SK-N-SH (cell line): ENCODE measurements at regions not wholly inside any gene's neighbourhood (a gene's known extent, or its start where the extent isn't known, plus 50 kb on each side); places are given as distances from the start of the nearest gene placed in this dataset.
A peak's percentile ranks its signal among the peaks of the same experiment; 100 is the strongest.

ENCODE experiments used
- CTCF ChIA-PET: fragments of 300-600, 350-600 bp; formaldehyde crosslinking; extraction: SDS; loops from one replicate; lab custom pipeline; 2021; lab: Yijun Ruan, JAX
- POLR2A ChIA-PET: fragments of 350-600 bp; sonication (Branson Sonifier 250); formaldehyde crosslinking; extraction: SDS; loops from one replicate; lab custom pipeline; 2020; ENCODE audit warnings: antibody characterized with exemption, inconsistent platforms; lab: Yijun Ruan, JAX
- DNase-seq: peaks from one replicate; pipeline ENCODE4 v3.0.0; 2012
- H2AFZ ChIP-seq: fragments of 200-600 bp; sonication (generic); 2 replicates; pipeline ENCODE4 v1.8.1; 2016; ENCODE audit warnings: antibody characterized with exemption, mild to moderate bottlenecking, low read depth
- H3F3A ChIP-seq: fragments of 200-600 bp; sonication (generic); replicated peaks from 2 replicates; pipeline ENCODE3; 2016; ENCODE audit warnings: antibody characterized with exemption, mild to moderate bottlenecking; ENCODE audit not compliant: insufficient read depth
- H3K27ac ChIP-seq, 2 experiments: fragments of 200-500 bp in 1 of 2; fragments of 200-600 bp in 1 of 2; sonication (Bioruptor generic) in 1 of 2; sonication (generic), shearing (Covaris generic) in 1 of 2; 2 replicates each; pipeline versions ENCODE4 v1.5.1 to v1.6.1; 2014 to 2016; ENCODE audit warnings: low read depth in 2 of 2, inconsistent platforms in 1 of 2, low read length in 1 of 2, mild to moderate bottlenecking in 1 of 2, mixed read lengths in 1 of 2
- H3K27me3 ChIP-seq: fragments of 200-600 bp; sonication (generic), shearing (Covaris generic); 2 replicates; pipeline ENCODE4 v1.6.1; 2016; ENCODE audit warnings: mixed run types; ENCODE audit not compliant: insufficient read depth
- H3K36me3 ChIP-seq, 2 experiments: fragments of 200-500 bp in 1 of 2; fragments of 200-600 bp in 1 of 2; sonication (Bioruptor generic) in 1 of 2; sonication (generic) in 1 of 2; replicated peaks in 1 of 2; 2 replicates each; pipeline versions ENCODE3 to v1.5.1; 2014 to 2016; ENCODE audit warnings: low read length in 1 of 2, mild to moderate bottlenecking in 1 of 2; ENCODE audit not compliant: insufficient read depth in 2 of 2, control insufficient read depth in 1 of 2
- H3K4me1 ChIP-seq, 2 experiments: fragments of 200-500 bp in 1 of 2; fragments of 200-600 bp in 1 of 2; sonication (Bioruptor generic) in 1 of 2; sonication (generic), shearing (Covaris generic) in 1 of 2; 2 replicates each; pipeline versions ENCODE4 v1.5.1 to v1.6.1; 2014 to 2016; ENCODE audit warnings: low read depth in 1 of 2, low read length in 1 of 2, mixed run types in 1 of 2; ENCODE audit not compliant: insufficient read depth in 2 of 2, control insufficient read depth in 1 of 2
- H3K4me2 ChIP-seq: fragments of 200-600 bp; sonication (generic), shearing (Covaris generic); 2 replicates; pipeline ENCODE4 v1.6.1; 2017; ENCODE audit warnings: mixed run types
- H3K4me3 ChIP-seq, 2 experiments: fragments of 200-500 bp in 1 of 2; fragments of 200-600 bp in 1 of 2; sonication (Bioruptor generic) in 1 of 2; sonication (generic), shearing (Covaris generic) in 1 of 2; 2 replicates each; pipeline versions ENCODE4 v1.5.1 to v1.8.1; 2014 to 2016; ENCODE audit warnings: low read depth in 2 of 2, inconsistent platforms in 1 of 2, low read length in 1 of 2, mild to moderate bottlenecking in 1 of 2, mixed read lengths in 1 of 2, moderate library complexity in 1 of 2
- H3K79me2 ChIP-seq: fragments of 200-600 bp; sonication (generic); 2 replicates; pipeline ENCODE4 v1.8.1; 2017; ENCODE audit warnings: mild to moderate bottlenecking; ENCODE audit not compliant: insufficient read depth
- H3K9ac ChIP-seq: fragments of 200-600 bp; sonication (generic); 2 replicates; pipeline ENCODE4 v1.6.1; 2017; ENCODE audit warnings: mixed run types
- H3K9me2 ChIP-seq: fragments of 200-600 bp; sonication (generic); 2 replicates; pipeline ENCODE4 v1.6.1; 2017; ENCODE audit warnings: mixed run types
- H3K9me3 ChIP-seq: fragments of 200-600 bp; sonication (generic); 2 replicates; pipeline ENCODE4 v1.6.1; 2017; ENCODE audit warnings: mixed run types, mild to moderate bottlenecking, moderate library complexity
- H4K20me1 ChIP-seq: fragments of 200-600 bp; sonication (generic); 2 replicates; pipeline ENCODE4 v1.6.1; 2017; ENCODE audit warnings: mild to moderate bottlenecking, mixed run types; ENCODE audit not compliant: insufficient read depth
- CHD2 ChIP-seq: fragments of 150-350 bp; IDR thresholded peaks from 2 replicates; pipeline ENCODE4 v1.6.1; 2018; ENCODE audit warnings: low read length; ENCODE audit not compliant: partially characterized antibody
- ELF1 ChIP-seq: IDR thresholded peaks from 2 replicates; pipeline ENCODE4 v1.4.0; 2012
- EP300 ChIP-seq, 2 experiments: IDR thresholded peaks; 2 replicates each; pipeline versions ENCODE4 v1.4.0 to v1.6.1; 2012; ENCODE audit warnings: borderline replicate concordance in 1 of 2, low read depth in 1 of 2, low read length in 1 of 2
- EZH2phosphoT487 ChIP-seq: fragments of 200-600 bp; sonication (generic); IDR thresholded peaks from 2 replicates; pipeline ENCODE4 v1.6.1; 2017; ENCODE audit warnings: low read depth, mixed run types, mild to moderate bottlenecking, antibody characterized with exemption, moderate library complexity, borderline replicate concordance
- FOSL2 ChIP-seq: IDR thresholded peaks from 2 replicates; pipeline ENCODE4 v1.4.0; 2012; ENCODE audit warnings: low read depth, mild to moderate bottlenecking, moderate library complexity, borderline replicate concordance
- FOXJ3 ChIP-seq: sonication (generic); formaldehyde crosslinking; IDR thresholded peaks from 2 replicates; pipeline ENCODE4 v1.5.1; 2020; ENCODE audit warnings: mild to moderate bottlenecking, missing genetic modification reagents
- FOXM1 ChIP-seq: IDR thresholded peaks from 2 replicates; pipeline ENCODE4 v1.4.0; 2012; ENCODE audit warnings: low read depth, mild to moderate bottlenecking
- GABPA ChIP-seq: IDR thresholded peaks from 2 replicates; pipeline ENCODE4 v1.4.0; 2012; ENCODE audit warnings: low read depth, mild to moderate bottlenecking
- GATA2 ChIP-seq: sonication (generic); formaldehyde crosslinking; IDR thresholded peaks from 2 replicates; pipeline ENCODE4 v1.5.0; 2020; ENCODE audit warnings: mild to moderate bottlenecking, missing genetic modification reagents
- JUND ChIP-seq: IDR thresholded peaks from 2 replicates; pipeline ENCODE4 v1.4.0; 2012
- MEF2A ChIP-seq: IDR thresholded peaks from 2 replicates; pipeline ENCODE4 v1.4.0; 2012; ENCODE audit warnings: low read depth, borderline replicate concordance
- MXI1 ChIP-seq: IDR thresholded peaks from 2 replicates; pipeline ENCODE4 v1.6.1; 2012; ENCODE audit warnings: mild to moderate bottlenecking, low read depth, low read length, improper control_type of control experiment
- NFIC ChIP-seq: IDR thresholded peaks from 2 replicates; pipeline ENCODE4 v1.4.0; 2012; ENCODE audit warnings: borderline replicate concordance
- NRF1 ChIP-seq: IDR thresholded peaks from 2 replicates; pipeline ENCODE4 v1.6.1; 2012; ENCODE audit warnings: low read depth, mild to moderate bottlenecking, low read length
- POLR2AphosphoS5 ChIP-seq: IDR thresholded peaks from 2 replicates; pipeline ENCODE4 v1.6.1; 2012; ENCODE audit warnings: low read depth, low read length
- RAD21 ChIP-seq: IDR thresholded peaks from 2 replicates; pipeline ENCODE4 v1.6.1; 2012; ENCODE audit warnings: mild to moderate bottlenecking, low read length
- RFX5 ChIP-seq: IDR thresholded peaks from 2 replicates; pipeline ENCODE4 v1.6.1; 2012; ENCODE audit warnings: mild to moderate bottlenecking, improper control_type of control experiment, low read length
- SMC3 ChIP-seq: IDR thresholded peaks from 2 replicates; pipeline ENCODE4 v1.6.1; 2012; ENCODE audit warnings: low read depth, low read length, improper control_type of control experiment
- TAF1 ChIP-seq: IDR thresholded peaks from 2 replicates; pipeline ENCODE4 v1.6.1; 2012; ENCODE audit warnings: low read depth, mild to moderate bottlenecking, low read length, moderate library complexity, borderline replicate concordance
- YY1 ChIP-seq: IDR thresholded peaks from 2 replicates; pipeline ENCODE4 v1.4.0; 2012; ENCODE audit warnings: low read depth, mild to moderate bottlenecking
- TF ChIP-seq, protein P1 (sequence below): IDR thresholded peaks from 2 replicates; pipeline ENCODE4 v1.6.1; 2012; ENCODE audit warnings: mild to moderate bottlenecking, low read depth, low read length, moderate library complexity
- TF ChIP-seq, protein P2 (sequence below): fragments of 150-350 bp; IDR thresholded peaks from 2 replicates; pipeline ENCODE4 v1.6.1; 2017; ENCODE audit warnings: antibody characterized with exemption, low read length, low read depth, borderline replicate concordance
- TF ChIP-seq, protein P3 (sequence below): fragments of 150-350 bp; IDR thresholded peaks from 2 replicates; pipeline ENCODE4 v1.6.1; 2016; ENCODE audit warnings: mild to moderate bottlenecking, low read depth, low read length
- TF ChIP-seq, protein P4 (sequence below): fragments of 200-600 bp; sonication (generic); IDR thresholded peaks from 2 replicates; pipeline ENCODE4 v1.6.1; 2017; ENCODE audit warnings: antibody characterized with exemption, mild to moderate bottlenecking, moderate library complexity
- TF ChIP-seq, protein P5 (sequence below): IDR thresholded peaks from 2 replicates; pipeline ENCODE4; 2012
- TF ChIP-seq, protein P6 (sequence below): IDR thresholded peaks from 2 replicates; pipeline ENCODE4 v1.4.0; 2012; ENCODE audit warnings: low read depth, borderline replicate concordance

DNA sequence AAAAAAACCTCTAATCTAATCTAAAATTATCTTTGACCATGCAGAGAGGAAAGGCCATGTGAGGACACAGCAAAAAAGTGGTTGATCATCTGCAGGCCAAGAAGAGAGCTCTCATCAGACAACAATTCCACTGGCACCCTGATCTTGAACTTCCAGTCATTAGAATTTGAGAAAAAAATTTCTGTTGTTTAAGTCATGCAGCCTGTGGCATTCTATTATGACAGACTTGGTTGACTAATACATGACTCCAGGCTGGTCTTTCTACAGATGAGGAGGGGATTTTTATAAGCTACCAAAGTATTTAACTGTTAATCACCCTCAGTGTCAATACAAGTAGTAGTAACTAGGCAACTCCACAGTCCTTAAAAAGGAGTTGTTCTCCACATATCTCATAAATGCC is 358.5 kb upstream of the RGMB start:
- Histone ChIP-seq H3K27ac (peak overlapping the region in 1 of 2 experiments; percentile 66; a peak in 2 of 4 replicates), H3K9ac (peak overlapping the region; percentile 42)
- POLR2A ChIA-PET = no interaction called here
- TF ChIP-seq SMC3 (no peak), FOXJ3 (CRISPR knock-in tag) (no peak), MXI1 (no peak), EP300 (IDR thresholded peaks at IDR 0.05; ENCODE audit: borderline replicate concordance in 1 of 2, low read depth in 1 of 2, low read length in 1 of 2) (peak in 1 of 2 experiments; percentile 81; a peak in 1 of 4 replicates), EZH2phosphoT487 (no peak), FOXM1 (no peak; the same call in 1 of the 2 replicates), CHD2 (no peak), GATA2 (CRISPR knock-in tag) (no peak), FOSL2 (peak; percentile 57; the same call in 1 of the 2 replicates), NFIC (peak; percentile 53; the same call in 1 of the 2 replicates), MEF2A (no peak), GABPA (no peak), YY1 (no peak), RFX5 (no peak), NRF1 (no peak), JUND (peak; percentile 40; the same call in 1 of the 2 replicates), ELF1 (no peak), POLR2AphosphoS5 (0 out of 2 replicates have a peak, but pooled peaks have one; percentile 19), TAF1 (no peak), RAD21 (no peak)
- TF ChIP-seq, protein P1, sequence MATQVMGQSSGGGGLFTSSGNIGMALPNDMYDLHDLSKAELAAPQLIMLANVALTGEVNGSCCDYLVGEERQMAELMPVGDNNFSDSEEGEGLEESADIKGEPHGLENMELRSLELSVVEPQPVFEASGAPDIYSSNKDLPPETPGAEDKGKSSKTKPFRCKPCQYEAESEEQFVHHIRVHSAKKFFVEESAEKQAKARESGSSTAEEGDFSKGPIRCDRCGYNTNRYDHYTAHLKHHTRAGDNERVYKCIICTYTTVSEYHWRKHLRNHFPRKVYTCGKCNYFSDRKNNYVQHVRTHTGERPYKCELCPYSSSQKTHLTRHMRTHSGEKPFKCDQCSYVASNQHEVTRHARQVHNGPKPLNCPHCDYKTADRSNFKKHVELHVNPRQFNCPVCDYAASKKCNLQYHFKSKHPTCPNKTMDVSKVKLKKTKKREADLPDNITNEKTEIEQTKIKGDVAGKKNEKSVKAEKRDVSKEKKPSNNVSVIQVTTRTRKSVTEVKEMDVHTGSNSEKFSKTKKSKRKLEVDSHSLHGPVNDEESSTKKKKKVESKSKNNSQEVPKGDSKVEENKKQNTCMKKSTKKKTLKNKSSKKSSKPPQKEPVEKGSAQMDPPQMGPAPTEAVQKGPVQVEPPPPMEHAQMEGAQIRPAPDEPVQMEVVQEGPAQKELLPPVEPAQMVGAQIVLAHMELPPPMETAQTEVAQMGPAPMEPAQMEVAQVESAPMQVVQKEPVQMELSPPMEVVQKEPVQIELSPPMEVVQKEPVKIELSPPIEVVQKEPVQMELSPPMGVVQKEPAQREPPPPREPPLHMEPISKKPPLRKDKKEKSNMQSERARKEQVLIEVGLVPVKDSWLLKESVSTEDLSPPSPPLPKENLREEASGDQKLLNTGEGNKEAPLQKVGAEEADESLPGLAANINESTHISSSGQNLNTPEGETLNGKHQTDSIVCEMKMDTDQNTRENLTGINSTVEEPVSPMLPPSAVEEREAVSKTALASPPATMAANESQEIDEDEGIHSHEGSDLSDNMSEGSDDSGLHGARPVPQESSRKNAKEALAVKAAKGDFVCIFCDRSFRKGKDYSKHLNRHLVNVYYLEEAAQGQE = no peak
- TF ChIP-seq, protein P2, sequence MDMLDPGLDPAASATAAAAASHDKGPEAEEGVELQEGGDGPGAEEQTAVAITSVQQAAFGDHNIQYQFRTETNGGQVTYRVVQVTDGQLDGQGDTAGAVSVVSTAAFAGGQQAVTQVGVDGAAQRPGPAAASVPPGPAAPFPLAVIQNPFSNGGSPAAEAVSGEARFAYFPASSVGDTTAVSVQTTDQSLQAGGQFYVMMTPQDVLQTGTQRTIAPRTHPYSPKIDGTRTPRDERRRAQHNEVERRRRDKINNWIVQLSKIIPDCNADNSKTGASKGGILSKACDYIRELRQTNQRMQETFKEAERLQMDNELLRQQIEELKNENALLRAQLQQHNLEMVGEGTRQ = no peak
- TF ChIP-seq, protein P3, sequence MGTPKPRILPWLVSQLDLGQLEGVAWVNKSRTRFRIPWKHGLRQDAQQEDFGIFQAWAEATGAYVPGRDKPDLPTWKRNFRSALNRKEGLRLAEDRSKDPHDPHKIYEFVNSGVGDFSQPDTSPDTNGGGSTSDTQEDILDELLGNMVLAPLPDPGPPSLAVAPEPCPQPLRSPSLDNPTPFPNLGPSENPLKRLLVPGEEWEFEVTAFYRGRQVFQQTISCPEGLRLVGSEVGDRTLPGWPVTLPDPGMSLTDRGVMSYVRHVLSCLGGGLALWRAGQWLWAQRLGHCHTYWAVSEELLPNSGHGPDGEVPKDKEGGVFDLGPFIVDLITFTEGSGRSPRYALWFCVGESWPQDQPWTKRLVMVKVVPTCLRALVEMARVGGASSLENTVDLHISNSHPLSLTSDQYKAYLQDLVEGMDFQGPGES = no peak
- TF ChIP-seq, protein P4, sequence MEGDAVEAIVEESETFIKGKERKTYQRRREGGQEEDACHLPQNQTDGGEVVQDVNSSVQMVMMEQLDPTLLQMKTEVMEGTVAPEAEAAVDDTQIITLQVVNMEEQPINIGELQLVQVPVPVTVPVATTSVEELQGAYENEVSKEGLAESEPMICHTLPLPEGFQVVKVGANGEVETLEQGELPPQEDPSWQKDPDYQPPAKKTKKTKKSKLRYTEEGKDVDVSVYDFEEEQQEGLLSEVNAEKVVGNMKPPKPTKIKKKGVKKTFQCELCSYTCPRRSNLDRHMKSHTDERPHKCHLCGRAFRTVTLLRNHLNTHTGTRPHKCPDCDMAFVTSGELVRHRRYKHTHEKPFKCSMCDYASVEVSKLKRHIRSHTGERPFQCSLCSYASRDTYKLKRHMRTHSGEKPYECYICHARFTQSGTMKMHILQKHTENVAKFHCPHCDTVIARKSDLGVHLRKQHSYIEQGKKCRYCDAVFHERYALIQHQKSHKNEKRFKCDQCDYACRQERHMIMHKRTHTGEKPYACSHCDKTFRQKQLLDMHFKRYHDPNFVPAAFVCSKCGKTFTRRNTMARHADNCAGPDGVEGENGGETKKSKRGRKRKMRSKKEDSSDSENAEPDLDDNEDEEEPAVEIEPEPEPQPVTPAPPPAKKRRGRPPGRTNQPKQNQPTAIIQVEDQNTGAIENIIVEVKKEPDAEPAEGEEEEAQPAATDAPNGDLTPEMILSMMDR = no peak
- TF ChIP-seq, protein P5, sequence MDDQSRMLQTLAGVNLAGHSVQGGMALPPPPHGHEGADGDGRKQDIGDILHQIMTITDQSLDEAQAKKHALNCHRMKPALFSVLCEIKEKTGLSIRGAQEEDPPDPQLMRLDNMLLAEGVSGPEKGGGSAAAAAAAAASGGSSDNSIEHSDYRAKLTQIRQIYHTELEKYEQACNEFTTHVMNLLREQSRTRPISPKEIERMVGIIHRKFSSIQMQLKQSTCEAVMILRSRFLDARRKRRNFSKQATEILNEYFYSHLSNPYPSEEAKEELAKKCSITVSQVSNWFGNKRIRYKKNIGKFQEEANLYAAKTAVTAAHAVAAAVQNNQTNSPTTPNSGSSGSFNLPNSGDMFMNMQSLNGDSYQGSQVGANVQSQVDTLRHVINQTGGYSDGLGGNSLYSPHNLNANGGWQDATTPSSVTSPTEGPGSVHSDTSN = peak; percentile 54; the same call in 1 of the 2 replicates
- TF ChIP-seq, protein P6, sequence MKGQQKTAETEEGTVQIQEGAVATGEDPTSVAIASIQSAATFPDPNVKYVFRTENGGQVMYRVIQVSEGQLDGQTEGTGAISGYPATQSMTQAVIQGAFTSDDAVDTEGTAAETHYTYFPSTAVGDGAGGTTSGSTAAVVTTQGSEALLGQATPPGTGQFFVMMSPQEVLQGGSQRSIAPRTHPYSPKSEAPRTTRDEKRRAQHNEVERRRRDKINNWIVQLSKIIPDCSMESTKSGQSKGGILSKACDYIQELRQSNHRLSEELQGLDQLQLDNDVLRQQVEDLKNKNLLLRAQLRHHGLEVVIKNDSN = no peak

More for the DNA sequence above, 358.5 kb upstream of the RGMB start:
- no peak overlapping the region for H3K4me2 ChIP-seq
- peaks cover 0 to 7% of the 10 kb centered on the region in 2 experiments; a peak in 1 of 4 replicates for H3K4me1 ChIP-seq
- no peak overlapping the region for H3K4me3 ChIP-seq
- H3F3A ChIP-seq = peaks cover 14% of the 10 kb centered on the region
- no peaks in the 10 kb centered on the region for H3K79me2 ChIP-seq
- H4K20me1 ChIP-seq = no peaks in the 10 kb centered on the region
- no peaks in the 10 kb centered on the region for H3K9me3 ChIP-seq
- no peak overlapping the region for H2AFZ ChIP-seq
- no peaks in the 10 kb centered on the region for H3K36me3 ChIP-seq
- no peaks in the 10 kb centered on the region for H3K27me3 ChIP-seq
- CTCF ChIA-PET = no interaction called here
- no peak for DNase-seq
- no peaks in the 10 kb centered on the region for H3K9me2 ChIP-seq
